Epithelial cell of esophagus (primary cell): ENCODE measurements at regions not wholly inside any gene's neighbourhood (a gene's known extent, or its start where the extent isn't known, plus 50 kb on each side); places are given as distances from the start of the nearest gene placed in this dataset.

Experiments used
- DNase-seq: peaks from one replicate; pipeline ENCODE4 v3.0.0; 2010; ENCODE audit warnings: low read depth
- H3K4me3 ChIP-seq: 2 replicates; pipeline ENCODE4 v1.5.1; 2011; ENCODE audit warnings: mild to moderate bottlenecking, low read length, control low read depth
- CTCF ChIP-seq: IDR thresholded peaks from 2 replicates; pipeline ENCODE4 v1.5.1; 2011; ENCODE audit warnings: low read depth, mild to moderate bottlenecking, low read length, control low read depth, inconsistent platforms; ENCODE audit not compliant: insufficient read depth; ENCODE audit errors: missing control alignments

DNA sequence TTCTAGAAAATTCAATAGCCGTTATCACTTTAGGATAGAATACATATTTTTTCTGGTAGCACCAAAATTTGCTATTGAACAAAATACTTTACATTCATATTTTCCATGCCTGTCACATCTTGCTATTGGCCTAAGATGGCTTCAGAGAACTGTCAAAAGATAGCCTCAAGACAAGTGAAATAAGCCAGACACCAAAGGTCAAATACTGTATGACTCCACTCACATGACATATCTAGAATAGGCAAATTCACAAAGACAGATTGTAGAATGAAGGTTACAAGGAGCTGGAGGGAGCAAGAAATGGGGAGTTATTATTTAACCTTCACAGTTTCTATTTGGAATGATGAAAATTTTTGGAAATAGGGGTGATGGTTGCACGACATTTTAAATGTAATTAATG lies 223.7 kb upstream of the ZC3H12C start:
- no peak overlapping the region for H3K4me3 ChIP-seq
- no peak for DNase-seq
- no peak for TF ChIP-seq CTCF

- no peak overlapping the region for H3K4me3 ChIP-seq
- no peak for TF ChIP-seq CTCF
- no peak for DNase-seq
Observed at GRCh38 chr11:109870297-109870696, 222.9 kb upstream of the ZC3H12C start.

DNA sequence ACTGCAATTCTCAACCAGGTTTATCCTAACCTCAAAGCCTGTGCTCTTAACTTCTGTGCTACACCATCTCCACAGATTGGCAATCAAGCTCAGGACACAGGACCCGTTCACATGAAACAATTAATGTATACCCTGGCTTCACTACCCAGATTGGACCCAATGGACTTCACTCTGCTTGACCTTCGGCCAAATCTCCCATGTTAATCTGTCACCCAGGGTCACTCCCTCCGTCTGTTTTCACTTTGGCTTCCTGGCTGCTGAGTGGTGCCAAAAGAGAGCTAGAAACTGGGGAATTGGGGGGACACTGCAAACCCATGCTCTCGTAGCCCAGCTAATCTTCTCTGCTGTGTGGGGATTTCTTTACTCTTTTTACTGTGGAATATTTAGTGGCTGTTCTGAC lies 216.1 kb upstream of the ZC3H12C start:
- H3K4me3 ChIP-seq = no peak overlapping the region
- no peak for TF ChIP-seq CTCF
- DNase-seq = no peak

DNA sequence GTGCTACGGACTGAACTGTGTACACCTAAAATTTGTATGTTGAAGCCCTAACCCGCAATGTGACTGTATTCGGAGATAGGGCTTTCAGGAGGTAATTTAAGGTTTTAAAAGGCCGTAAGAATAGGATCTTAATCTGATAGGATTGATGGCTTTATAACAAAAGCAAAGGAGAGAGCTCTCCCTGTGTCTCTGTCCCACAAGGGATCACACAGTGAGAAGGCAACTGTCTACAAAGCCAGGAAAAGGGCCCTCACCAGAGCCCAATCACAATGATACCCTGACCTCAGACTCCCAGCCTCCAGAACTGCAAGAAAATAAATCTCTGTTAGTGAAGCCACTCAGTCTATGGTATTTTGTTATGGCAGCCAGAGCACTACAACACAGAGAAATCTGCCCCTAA lies 208.7 kb upstream of the ZC3H12C start:
- TF ChIP-seq CTCF = no peak
- no peak overlapping the region for H3K4me3 ChIP-seq
- DNase-seq = no peak

GRCh38 chr11:109885006-109885405 lies 208.2 kb upstream of the ZC3H12C start:
- no peak for TF ChIP-seq CTCF
- DNase-seq = no peak
- no peak overlapping the region for H3K4me3 ChIP-seq

GRCh38 chr11:109892321-109892794 lies 200.8 kb upstream of the ZC3H12C start:
- peak; percentile 32 for DNase-seq
- no peak for TF ChIP-seq CTCF
- H3K4me3 ChIP-seq = no peak overlapping the region

- no peak for DNase-seq
- no peak overlapping the region for H3K4me3 ChIP-seq
- no peak for TF ChIP-seq CTCF
Observed at GRCh38 chr11:109894242-109894641, 198.9 kb upstream of the ZC3H12C start.
